OCI-LY3 (cell line): ENCODE measurements at regions not wholly inside any gene's neighbourhood (a gene's known extent, or its start where the extent isn't known, plus 50 kb on each side); places are given as distances from the start of the nearest gene placed in this dataset.

Source experiments
- EZH2phosphoT487 ChIP-seq: fragments of 200-600 bp; shearing (Covaris generic); IDR thresholded peaks from 2 replicates; pipeline ENCODE4 v1.6.1; 2018; ENCODE audit warnings: antibody characterized with exemption, mixed run types, low read depth
- TF ChIP-seq, protein P1 (sequence below): fragments of 200-600, 300-600 bp; sonication (generic); IDR thresholded peaks from 2 replicates; pipeline ENCODE4 v1.5.1; 2014; ENCODE audit warnings: antibody characterized with exemption, low read length, low read depth

DNA sequence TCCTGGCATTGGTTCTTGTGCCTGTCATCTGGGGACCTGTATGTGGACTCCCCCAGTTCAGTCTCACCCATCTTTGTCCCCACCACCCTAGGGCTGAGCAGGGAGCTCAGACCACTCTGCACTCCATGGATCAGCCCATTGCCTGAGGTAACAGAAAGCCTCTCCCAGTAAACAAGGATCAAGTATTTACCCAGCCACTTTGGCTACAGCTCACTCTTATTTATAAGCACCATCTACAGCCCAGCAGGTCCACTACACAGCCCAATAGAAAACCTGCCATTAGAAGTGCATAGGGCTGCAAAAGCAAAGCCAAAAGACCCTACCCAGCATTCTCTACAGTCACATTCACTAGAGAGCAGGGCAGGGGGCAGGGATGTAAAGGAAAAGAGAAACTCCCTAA is 335.0 kb upstream of the SYNCRIP start:
- TF ChIP-seq, protein P1, sequence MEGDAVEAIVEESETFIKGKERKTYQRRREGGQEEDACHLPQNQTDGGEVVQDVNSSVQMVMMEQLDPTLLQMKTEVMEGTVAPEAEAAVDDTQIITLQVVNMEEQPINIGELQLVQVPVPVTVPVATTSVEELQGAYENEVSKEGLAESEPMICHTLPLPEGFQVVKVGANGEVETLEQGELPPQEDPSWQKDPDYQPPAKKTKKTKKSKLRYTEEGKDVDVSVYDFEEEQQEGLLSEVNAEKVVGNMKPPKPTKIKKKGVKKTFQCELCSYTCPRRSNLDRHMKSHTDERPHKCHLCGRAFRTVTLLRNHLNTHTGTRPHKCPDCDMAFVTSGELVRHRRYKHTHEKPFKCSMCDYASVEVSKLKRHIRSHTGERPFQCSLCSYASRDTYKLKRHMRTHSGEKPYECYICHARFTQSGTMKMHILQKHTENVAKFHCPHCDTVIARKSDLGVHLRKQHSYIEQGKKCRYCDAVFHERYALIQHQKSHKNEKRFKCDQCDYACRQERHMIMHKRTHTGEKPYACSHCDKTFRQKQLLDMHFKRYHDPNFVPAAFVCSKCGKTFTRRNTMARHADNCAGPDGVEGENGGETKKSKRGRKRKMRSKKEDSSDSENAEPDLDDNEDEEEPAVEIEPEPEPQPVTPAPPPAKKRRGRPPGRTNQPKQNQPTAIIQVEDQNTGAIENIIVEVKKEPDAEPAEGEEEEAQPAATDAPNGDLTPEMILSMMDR: no peak
- TF ChIP-seq EZH2phosphoT487: no peak
